GM12892 (cell line): ENCODE measurements at regions not wholly inside any gene's neighbourhood (a gene's known extent, or its start where the extent isn't known, plus 50 kb on each side); places are given as distances from the start of the nearest gene placed in this dataset.

Experiments used
- DNase-seq: peaks from one replicate; pipeline ENCODE4 v3.0.0; 2011; ENCODE audit not compliant: insufficient read length
- FAIRE-seq: peaks from 2 replicates; lab custom pipeline; 2011; peaks lifted over from hg19 to GRCh38; lab: Jason Lieb, UNC
- POLR2A ChIP-seq: IDR thresholded peaks from 2 replicates; pipeline ENCODE4 v1.6.1; 2011; ENCODE audit warnings: low read depth, low read length, control low read depth
- POLR2AphosphoS5 ChIP-seq: IDR thresholded peaks from 2 replicates; pipeline ENCODE4 v1.6.1; 2011; ENCODE audit warnings: low read depth, low read length, control low read depth
- TAF1 ChIP-seq: IDR thresholded peaks from 2 replicates; pipeline ENCODE4 v1.6.1; 2011; ENCODE audit warnings: low read depth, mild to moderate bottlenecking, control low read depth, low read length, borderline replicate concordance

GRCh38 chr15:95930659-95931375, 399.7 kb upstream of the NR2F2 start:
- no peak for FAIRE-seq

GRCh38 chr15:95931619-95932018, 398.9 kb upstream of the NR2F2 start:
- FAIRE-seq (no peak), DNase-seq (no peak)
- TF ChIP-seq POLR2AphosphoS5 (no peak), TAF1 (no peak), POLR2A (no peak)

More at GRCh38 chr15:95930659-95931375, 399.7 kb upstream of the NR2F2 start:
- no peak for TF ChIP-seq POLR2A
- TF ChIP-seq POLR2AphosphoS5, result no peak
- no peak for TF ChIP-seq TAF1
- DNase-seq, result no peak

DNA sequence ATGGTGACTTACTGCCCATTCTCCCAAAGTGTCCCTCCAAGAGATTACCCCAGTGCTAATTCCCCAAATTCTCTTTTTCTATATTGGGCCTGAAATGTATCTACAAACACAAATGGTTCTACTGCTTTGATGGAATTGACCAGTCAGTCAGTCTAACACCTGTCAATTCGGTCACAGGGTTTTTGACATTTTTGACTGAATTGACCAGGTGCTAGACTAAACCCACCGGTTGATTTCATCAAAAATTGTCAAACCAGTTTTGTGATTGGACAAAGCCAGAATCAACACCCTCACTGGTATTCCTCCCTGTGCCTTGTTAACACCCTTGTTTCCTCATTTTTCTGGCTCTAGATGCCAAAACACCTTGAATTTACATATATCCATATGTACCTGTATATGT, 398.4 kb upstream of the NR2F2 start:
- FAIRE-seq (no peak), DNase-seq (no peak)
- TF ChIP-seq POLR2A (no peak), TAF1 (no peak), POLR2AphosphoS5 (no peak)

GRCh38 chr15:95932676-95933075, 397.8 kb upstream of the NR2F2 start:
- no peak for DNase-seq

DNA sequence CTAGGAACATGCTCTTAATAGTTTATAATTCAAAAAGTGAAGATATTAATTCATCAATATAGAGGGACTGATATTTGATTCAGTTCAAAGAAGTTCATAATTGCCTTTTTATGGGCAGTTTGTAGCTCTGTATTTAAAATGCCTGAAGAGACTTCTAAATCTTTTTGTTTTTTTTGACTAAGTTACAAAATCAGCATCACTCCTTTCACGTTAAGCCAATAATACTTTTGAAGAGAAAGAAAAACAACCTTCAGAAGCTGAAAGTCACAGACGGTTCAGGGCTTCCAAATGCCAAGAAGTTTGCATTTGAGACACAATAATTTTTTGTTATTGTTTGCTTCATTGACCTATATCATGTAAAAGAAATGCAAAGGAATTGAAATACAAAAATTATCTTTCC, 394.6 kb upstream of the NR2F2 start:
- FAIRE-seq (no peak), DNase-seq (no peak)
- TF ChIP-seq POLR2A (no peak), POLR2AphosphoS5 (no peak), TAF1 (no peak)

More at GRCh38 chr15:95932676-95933075, 397.8 kb upstream of the NR2F2 start:
- TF ChIP-seq POLR2AphosphoS5 (no peak), POLR2A (no peak), TAF1 (no peak)
- FAIRE-seq, result no peak

DNA sequence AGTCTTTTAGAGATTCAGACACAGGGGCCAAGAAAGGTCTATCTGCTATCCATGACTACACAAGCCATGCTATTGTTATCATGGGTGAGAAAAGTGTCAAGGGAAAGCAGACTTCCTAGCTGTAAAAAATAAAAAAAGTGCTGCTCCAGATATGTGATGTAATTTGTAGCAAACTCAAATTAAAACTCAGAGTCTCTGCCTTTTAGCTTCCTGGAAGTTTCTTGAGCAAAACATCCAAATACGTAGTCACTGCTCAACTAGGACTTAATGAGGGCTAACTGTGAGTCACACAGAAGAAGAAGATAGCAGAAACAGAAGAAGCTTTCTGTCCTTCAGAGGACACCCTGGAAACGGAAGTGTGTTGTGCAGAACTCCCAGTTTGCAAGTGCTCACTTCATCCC, 393.4 kb upstream of the NR2F2 start:
- TF ChIP-seq POLR2A (no peak), TAF1 (no peak), POLR2AphosphoS5 (no peak)
- FAIRE-seq, result no peak
- no peak for DNase-seq

- no peak for DNase-seq
- no peak for FAIRE-seq
- TF ChIP-seq POLR2A (no peak), TAF1 (no peak), POLR2AphosphoS5 (no peak)
Measured at GRCh38 chr15:95940431-95940985, 390.0 kb upstream of the NR2F2 start.

DNA sequence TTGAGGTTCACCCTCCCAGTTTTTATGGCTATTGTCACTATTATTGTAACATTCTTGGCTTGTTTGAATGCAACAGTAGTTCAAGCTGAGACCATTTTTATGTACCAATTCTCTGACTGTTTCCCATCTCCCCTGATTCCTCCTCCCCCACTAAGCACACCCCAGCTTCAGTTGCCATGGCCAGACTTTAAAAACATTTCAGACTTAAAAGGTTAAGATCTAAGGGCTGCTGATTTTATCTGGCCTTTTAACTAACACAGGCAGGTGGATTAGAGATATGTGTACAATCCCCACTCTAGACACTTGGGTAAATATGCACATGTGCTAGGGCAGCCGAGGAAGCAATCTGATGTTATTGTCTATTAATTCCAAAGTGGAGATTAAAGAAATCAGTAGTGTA, 386.3 kb upstream of the NR2F2 start:
- TF ChIP-seq POLR2AphosphoS5 (no peak), POLR2A (no peak), TAF1 (no peak)
- no peak for DNase-seq
- no peak for FAIRE-seq

- no peak for FAIRE-seq
- TF ChIP-seq POLR2A, result no peak
- no peak for TF ChIP-seq TAF1
- TF ChIP-seq POLR2AphosphoS5, result no peak
- DNase-seq, result no peak
Measured at GRCh38 chr15:95944661-95945255, 385.7 kb upstream of the NR2F2 start.

DNA sequence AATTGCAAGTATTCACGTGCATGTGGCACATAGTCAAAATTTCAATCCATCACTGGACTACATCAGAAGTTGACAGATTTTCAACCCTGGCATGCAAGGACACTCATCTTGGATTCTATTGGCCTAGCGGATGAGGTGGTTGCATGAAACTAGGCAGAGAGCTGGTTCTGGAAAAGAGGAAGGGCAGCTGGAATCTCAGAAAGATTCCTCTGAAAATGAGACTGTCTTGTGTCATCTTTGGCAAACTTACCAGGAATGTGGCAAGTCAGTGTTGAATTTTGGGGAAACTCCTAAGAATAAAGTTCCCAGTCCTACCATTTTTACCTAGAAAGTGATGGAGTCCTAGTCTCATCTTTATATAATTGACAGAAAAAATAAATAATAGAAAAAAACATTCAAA, 384.3 kb upstream of the NR2F2 start:
- DNase-seq, result no peak
- no peak for FAIRE-seq
- TF ChIP-seq POLR2A (no peak), POLR2AphosphoS5 (no peak), TAF1 (no peak)

- DNase-seq (no peak), FAIRE-seq (no peak)
- TF ChIP-seq POLR2A, result no peak
Measured at GRCh38 chr15:95946926-95947325, 383.6 kb upstream of the NR2F2 start.

DNA sequence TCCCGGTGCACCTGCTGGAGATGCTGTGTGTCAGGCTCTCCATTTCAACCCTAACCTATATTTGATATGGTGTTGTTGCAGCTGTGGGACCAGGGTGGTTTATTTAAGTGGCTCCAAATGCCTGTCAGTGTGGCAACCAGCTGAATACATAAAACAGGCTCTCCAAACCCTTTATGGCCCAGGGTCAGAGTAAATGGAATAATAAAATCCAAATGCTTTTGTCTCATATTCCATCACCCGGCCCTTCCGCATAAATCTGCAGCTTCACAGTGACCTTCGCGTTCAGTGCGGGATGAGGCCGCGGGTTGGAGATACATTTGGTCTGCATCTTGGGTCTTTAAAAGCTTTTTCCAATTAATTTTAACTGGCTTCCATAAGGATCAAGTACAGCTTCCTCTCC, 382.1 kb upstream of the NR2F2 start:
- no peak for TF ChIP-seq TAF1
- DNase-seq (no peak), FAIRE-seq (no peak)

DNA sequence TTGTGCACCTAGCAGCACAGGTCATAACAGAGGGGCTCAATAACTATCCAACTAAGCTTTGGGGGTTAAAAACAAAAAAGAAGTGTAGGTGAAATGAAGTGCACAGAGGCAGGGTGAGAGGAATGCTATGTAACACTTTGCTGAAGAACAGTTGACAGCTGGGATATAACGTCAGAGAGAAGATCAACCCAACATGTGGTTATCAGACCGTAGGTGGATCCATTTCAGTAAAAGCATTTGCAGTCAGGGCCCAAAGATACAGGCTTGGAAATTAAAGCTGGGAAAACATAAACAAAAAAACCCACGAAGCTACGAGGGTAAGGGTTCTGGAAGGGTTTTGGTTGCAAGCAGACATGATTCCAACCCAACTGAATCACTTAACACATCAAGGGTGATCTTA, 377.5 kb upstream of the NR2F2 start:
- FAIRE-seq (no peak), DNase-seq (no peak)
- TF ChIP-seq POLR2A (no peak), TAF1 (no peak), POLR2AphosphoS5 (no peak)
